ENCODE measurements at regions not wholly inside any gene's neighbourhood (a gene's known extent, or its start where the extent isn't known, plus 50 kb on each side); places are given as distances from the start of the nearest gene placed in this dataset.
A peak's percentile ranks its signal among the peaks of the same experiment; 100 is the strongest.
"Not testable (repeated sequence)": the region's sequence is repeated elsewhere in the genome, so short reads cannot be mapped to it uniquely, and the experiment has no call there.

GRCh38 chr10:30683496-30683895 lies 53.9 kb upstream of the LYZL2 start:
- ATAC-seq (no peak), DNase-seq (no peak)
- peaks cover 55% of the 10 kb centered on the region for H3K27me3 Mint-ChIP-seq
- H3K4me3 Mint-ChIP-seq = peak overlapping the region in 1 of 2 donors; percentile 13
- peaks cover 53% of the 10 kb centered on the region for H3K4me1 Mint-ChIP-seq
- peaks cover 0 to 17% of the 10 kb centered on the region in 2 donors for H3K9me3 Mint-ChIP-seq
- H3K27ac Mint-ChIP-seq = no peak overlapping the region

- H3K27me3 Mint-ChIP-seq = peaks cover 54% of the 10 kb centered on the region
- peak; percentile 52 to 79 for DNase-seq
- not testable (repeated sequence) for H3K27ac Mint-ChIP-seq, H3K4me3 Mint-ChIP-seq
- ATAC-seq = peak; percentile 94
- peaks cover 0 to 17% of the 10 kb centered on the region in 2 donors for H3K9me3 Mint-ChIP-seq
- H3K4me1 Mint-ChIP-seq = peaks cover 47% of the 10 kb centered on the region
Measured at GRCh38 chr10:30682377-30683199, 53.0 kb upstream of the LYZL2 start.

GRCh38 chr10:30680908-30681307 lies 51.4 kb upstream of the LYZL2 start:
- Mint-ChIP-seq H3K27ac (no peak overlapping the region), H3K4me1 (peaks cover 33% of the 10 kb centered on the region), H3K4me3 (no peak overlapping the region), H3K9me3 (peaks cover 0 to 17% of the 10 kb centered on the region in 2 donors), H3K27me3 (peaks cover 49% of the 10 kb centered on the region)
- ATAC-seq (no peak), DNase-seq (no peak)
